Neural cell (in vitro differentiated cells): ENCODE measurements at regions not wholly inside any gene's neighbourhood (a gene's known extent, or its start where the extent isn't known, plus 50 kb on each side); places are given as distances from the start of the nearest gene placed in this dataset.

Experiments
- CTCF ChIP-seq: fragments of 450-650 bp; IDR thresholded peaks from 2 replicates; pipeline ENCODE4 v1.5.1; 2014; ENCODE audit warnings: antibody characterized with exemption, mild to moderate bottlenecking, moderate library complexity; ENCODE audit not compliant: poor library complexity, severe bottlenecking
- REST ChIP-seq: IDR thresholded peaks from 2 replicates; pipeline ENCODE4 v1.6.1; 2012; ENCODE audit warnings: borderline replicate concordance

GRCh38 chr13:103852036-103852435, 785.8 kb upstream of the SLC10A2 start:
- TF ChIP-seq CTCF: no peak
- no peak for TF ChIP-seq REST
